Motor neuron (in vitro differentiated cells): ENCODE measurements at regions not wholly inside any gene's neighbourhood (a gene's known extent, or its start where the extent isn't known, plus 50 kb on each side); places are given as distances from the start of the nearest gene placed in this dataset.

ENCODE experiments used
- ATAC-seq, 8 experiments: fragments of 200-7000 bp; cut with Tn5 transposase; replicated peaks in 6 of 8; 2 replicates each; pipeline ENCODE4 v1.8.0; 2021; ENCODE audit warnings: mild to moderate bottlenecking in 8 of 8, moderate library complexity in 8 of 8
- H3K27ac ChIP-seq, 2 donors: fragments of 250-450 bp; sonication (Bioruptor Pico); 2 replicates each; pipeline ENCODE4 v1.9.0; 2021; ENCODE audit warnings: antibody characterized with exemption in 2 of 2, mild to moderate bottlenecking in 2 of 2, moderate library complexity in 1 of 2
- H3K4me1 ChIP-seq, 2 donors: fragments of 250-450 bp; sonication (Bioruptor Pico); replicated peaks in 1 of 2; 2 replicates each; pipeline ENCODE4 v1.6.1; 2021; ENCODE audit warnings: antibody characterized with exemption in 2 of 2, mild to moderate bottlenecking in 2 of 2, moderate library complexity in 1 of 2
- H3K4me3 ChIP-seq, 5 donors: fragments of 250-450 bp; sonication (Bioruptor Pico); 2 replicates each; pipeline ENCODE4 v1.9.0; 2021; ENCODE audit warnings: antibody characterized with exemption in 5 of 5, mild to moderate bottlenecking in 5 of 5, moderate library complexity in 4 of 5
- WGBS, 10 experiments: fragments of 450-650 bp; shearing (Covaris generic); methylation state at CpG; one replicate each; pipeline ENCODE4 v1.0.0; 2022; 5-methylcytosine and 5-hydroxymethylcytosine counted together
- in situ Hi-C, 9 experiments: fragments of 400-800 bp; cut with MboI; loops; one replicate each; pipeline ENCODE4 v1.15.0; 2021; ENCODE audit warnings: low sequenced_read_pairs in 9 of 9, low pct_unique_long_range_greater_than_20kb in 2 of 9; ENCODE audit not compliant: unreplicated experiment in 9 of 9

- WGBS, 10 experiments, result 75 to 100% (median 90%) methylated on average over 1 to 3 of the region's 3 CpGs; no CpG with 5 or more reads in 4 of the 10 experiments
- H3K4me3 ChIP-seq, result no peak overlapping the region
- in situ Hi-C loops, result no loop called here
- ATAC-seq, result no peak
- H3K4me1 ChIP-seq, result no peaks in the 10 kb centered on the region
- H3K27ac ChIP-seq, result no peak overlapping the region
These were observed 89.1 kb upstream of the IVNS1ABP start for GRCh38 chr1:185406006-185406690.

- no peaks in the 10 kb centered on the region for H3K4me1 ChIP-seq
- H3K4me3 ChIP-seq, result no peak overlapping the region
- no peak overlapping the region for H3K27ac ChIP-seq
- 39 to 100% (median 86%) methylated on average over 1 to 6 of the region's 6 CpGs for WGBS, 10 experiments
- in situ Hi-C loops, result no loop called here
- peak in 3 of 8 experiments; percentile 83 to 94 (median 93) for ATAC-seq
These were observed 88.0 kb upstream of the IVNS1ABP start for GRCh38 chr1:185404907-185405568.

- Histone ChIP-seq H3K4me1 (no peaks in the 10 kb centered on the region), H3K4me3 (no peak overlapping the region), H3K27ac (no peak overlapping the region)
- in situ Hi-C loops, result no loop called here
- ATAC-seq, result peak in 2 of 8 experiments; percentile 33 to 67
- WGBS, 10 experiments, result 0 to 82% (median 55%) methylated on average over 2 to 11 of the region's 12 CpGs; no CpG with 5 or more reads in 3 of the 10 experiments
These were observed 87.2 kb upstream of the IVNS1ABP start for GRCh38 chr1:185404291-185404690.

GRCh38 chr1:185402930-185403329 is 85.9 kb upstream of the IVNS1ABP start:
- in situ Hi-C loops, result no loop called here

GRCh38 chr1:185401019-185401418 is 84.0 kb upstream of the IVNS1ABP start:
- WGBS, 10 experiments, result 62 to 100% (median 78%) methylated on average over 1 to 3 of the region's 3 CpGs; no CpG with 5 or more reads in 3 of the 10 experiments
- Histone ChIP-seq H3K4me1 (no peaks in the 10 kb centered on the region), H3K4me3 (no peak overlapping the region), H3K27ac (no peak overlapping the region)
- in situ Hi-C loops, result no loop called here
- peak in 1 of 8 experiments; percentile 10 for ATAC-seq

More at GRCh38 chr1:185402930-185403329, 85.9 kb upstream of the IVNS1ABP start:
- no peaks in the 10 kb centered on the region for H3K4me1 ChIP-seq
- no peak for ATAC-seq
- H3K27ac ChIP-seq, result no peak overlapping the region
- no peak overlapping the region for H3K4me3 ChIP-seq
- WGBS, 10 experiments, result 67 to 100% (median 91%) methylated on average over 1 to 3 of the region's 3 CpGs

GRCh38 chr1:185400052-185400451 is 83.0 kb upstream of the IVNS1ABP start:
- in situ Hi-C loops, result no loop called here
- Histone ChIP-seq H3K27ac (no peak overlapping the region), H3K4me1 (no peaks in the 10 kb centered on the region), H3K4me3 (no peak overlapping the region)
- peak in 2 of 8 experiments; percentile 34 to 47 for ATAC-seq
- WGBS, 10 experiments, result 63 to 100% (median 97%) methylated on average over 1 of the region's 1 CpG; no CpG with 5 or more reads in 2 of the 10 experiments

- no peak for ATAC-seq
- H3K4me3 ChIP-seq, result no peak overlapping the region
- H3K27ac ChIP-seq, result no peak overlapping the region
- in situ Hi-C loops, result no loop called here
- H3K4me1 ChIP-seq, result no peaks in the 10 kb centered on the region
These were observed 81.6 kb upstream of the IVNS1ABP start for GRCh38 chr1:185398599-185398998.

- no peak for ATAC-seq
- WGBS, 10 experiments, result 91 to 100% methylated on average over 2 of the region's 2 CpGs; no CpG with 5 or more reads in 8 of the 10 experiments
- Histone ChIP-seq H3K4me1 (no peaks in the 10 kb centered on the region), H3K27ac (no peak overlapping the region), H3K4me3 (no peak overlapping the region)
- in situ Hi-C loops, result no loop called here
These were observed 81.0 kb upstream of the IVNS1ABP start for GRCh38 chr1:185398022-185398421.

GRCh38 chr1:185397183-185397582 is 80.1 kb upstream of the IVNS1ABP start:
- in situ Hi-C loops, result no loop called here
- ATAC-seq, result no peak
- H3K4me3 ChIP-seq, result no peak overlapping the region

GRCh38 chr1:185396126-185396525 is 79.1 kb upstream of the IVNS1ABP start:
- in situ Hi-C loops, result no loop called here
- H3K27ac ChIP-seq, result no peak overlapping the region
- H3K4me1 ChIP-seq, result no peaks in the 10 kb centered on the region
- ATAC-seq, result no peak
- no peak overlapping the region for H3K4me3 ChIP-seq
- 42 to 98% (median 74%) methylated on average over 2 of the region's 2 CpGs for WGBS, 10 experiments

More at GRCh38 chr1:185397183-185397582, 80.1 kb upstream of the IVNS1ABP start:
- H3K4me1 ChIP-seq, result no peaks in the 10 kb centered on the region
- WGBS, 10 experiments, result 85 to 100% (median 92%) methylated on average over 2 to 4 of the region's 4 CpGs
- H3K27ac ChIP-seq, result no peak overlapping the region

- H3K27ac ChIP-seq, result no peak overlapping the region
- ATAC-seq, result no peak
- WGBS, 10 experiments, result 80 to 100% (median 92%) methylated on average over 1 to 2 of the region's 2 CpGs; no CpG with 5 or more reads in 2 of the 10 experiments
- H3K4me1 ChIP-seq, result no peaks in the 10 kb centered on the region
- no peak overlapping the region for H3K4me3 ChIP-seq
- in situ Hi-C loops, result no loop called here
These were observed 76.8 kb upstream of the IVNS1ABP start for GRCh38 chr1:185393815-185394214.

GRCh38 chr1:185393205-185393604 is 76.2 kb upstream of the IVNS1ABP start:
- Histone ChIP-seq H3K27ac (no peak overlapping the region), H3K4me3 (no peak overlapping the region), H3K4me1 (no peaks in the 10 kb centered on the region)
- 74 to 100% (median 93%) methylated on average over 1 to 4 of the region's 4 CpGs for WGBS, 10 experiments
- in situ Hi-C loops, result no loop called here
- no peak for ATAC-seq

- no peak for ATAC-seq
These were observed 71.8 kb upstream of the IVNS1ABP start for GRCh38 chr1:185388815-185389214.

GRCh38 chr1:185388346-185388745 is 71.3 kb upstream of the IVNS1ABP start:
- in situ Hi-C loops, result no loop called here
- no peak for ATAC-seq
- H3K4me3 ChIP-seq, result no peak overlapping the region
- no peak overlapping the region for H3K27ac ChIP-seq
- H3K4me1 ChIP-seq, result no peaks in the 10 kb centered on the region

More at GRCh38 chr1:185388815-185389214, 71.8 kb upstream of the IVNS1ABP start:
- Histone ChIP-seq H3K4me1 (no peaks in the 10 kb centered on the region), H3K4me3 (no peak overlapping the region), H3K27ac (no peak overlapping the region)
- in situ Hi-C loops, result no loop called here
